Pancreas (tissue), 10 donors: ENCODE measurements at regions not wholly inside any gene's neighbourhood (a gene's known extent, or its start where the extent isn't known, plus 50 kb on each side); places are given as distances from the start of the nearest gene placed in this dataset.

Source experiments
- ATAC-seq, 4 donors: fragments of 200-7000 bp; cut with Tn5 transposase; one replicate each; pipeline versions ENCODE4 v1.8.0 to v1.9.1; 2020; ENCODE audit warnings: mild to moderate bottlenecking in 4 of 4, moderate library complexity in 4 of 4
- DNase-seq, 6 donors: peaks; one replicate each; pipeline ENCODE4 v3.0.0-alpha.2; 2020
- FAIRE-seq: peaks from 2 replicates; lab custom pipeline; 2012; peaks lifted over from hg19 to GRCh38; lab: Jason Lieb, UNC
- H3K27ac ChIP-seq, 4 donors: fragments of 200-600 bp; sonication (generic); 1 replicate in 3 of 4; 2 replicates in 1 of 4; pipeline versions ENCODE4 v1.5.0 to v1.8.0; 2020
- H3K27me3 ChIP-seq, 4 donors: fragments of 200-600 bp; one replicate each; pipeline ENCODE4 v1.8.0; 2021
- H3K36me3 ChIP-seq, 3 donors: fragments of 200-600 bp; sonication (generic) in 1 of 3; one replicate each; pipeline versions ENCODE4 v1.5.0 to v1.8.0; 2020 to 2021
- H3K4me1 ChIP-seq, 3 donors: fragments of 200-600 bp; one replicate each; pipeline ENCODE4 v1.8.0; 2021
- H3K4me3 ChIP-seq, 4 donors: fragments of 200-600 bp; sonication (generic) in 2 of 4; one replicate each; pipeline versions ENCODE4 v1.5.0 to v1.8.0; 2020 to 2021
- H3K9me3 ChIP-seq, 4 donors: fragments of 200-600 bp; one replicate each; pipeline ENCODE4 v1.8.0; 2021
- WGBS, 2 donors: extraction: QIAGEN DNeasy Blood & Tissue Kit; methylation state at CpG; one replicate each; pipeline ENCODE4 v1.1.7; 2013; 5-methylcytosine and 5-hydroxymethylcytosine counted together
- intact Hi-C, 3 donors: fragments of 100-400 bp; cut with DNase I; formaldehyde crosslinking; loops; one replicate each; pipeline versions ENCODE4 v1.11.1 to v1.14.2; 2022
- TF ChIP-seq, protein P1 (sequence below), 4 donors: fragments of 200-600 bp; sonication (generic) in 3 of 4; IDR thresholded peaks; one replicate each; pipeline versions ENCODE4 v1.5.0 to v1.8.0; 2021; ENCODE audit warnings: antibody characterized with exemption in 4 of 4
- donor health status: healthy with polysubstance abuse.
- donor health status: DM: no; HTN: no; CAD: no; lungs with moderate emphysema.
- donor health status: DM: no; HTN: no; CAD: no.
- donor health status: control.
- donor health status: control.
- donor health status: Bipolar disorder and iron deficiency.
- donor health status: DM: yes; HTN: yes; CAD: no.
- donor health status: DM: no; HTN: no; CAD: no.
- donor health status: DM: no; HTN: no; CAD: no.
- donor health status: DM: yes; HTN: yes; CAD: no.

GRCh38 chr2:16548036-16548435 is 117.6 kb downstream of the CYRIA start:
- 41 to 51% methylated on average over 2 of the region's 2 CpGs for WGBS, 2 donors
- Histone ChIP-seq H3K36me3 (no peaks in the 10 kb centered on the region), H3K4me1 (no peaks in the 10 kb centered on the region), H3K9me3 (no peaks in the 10 kb centered on the region), H3K27ac (no peak overlapping the region), H3K27me3 (no peaks in the 10 kb centered on the region), H3K4me3 (no peak overlapping the region)
- ATAC-seq (no peak), FAIRE-seq (no peak), DNase-seq (no peak)
- intact Hi-C loops: no loop called here
- TF ChIP-seq, protein P1, sequence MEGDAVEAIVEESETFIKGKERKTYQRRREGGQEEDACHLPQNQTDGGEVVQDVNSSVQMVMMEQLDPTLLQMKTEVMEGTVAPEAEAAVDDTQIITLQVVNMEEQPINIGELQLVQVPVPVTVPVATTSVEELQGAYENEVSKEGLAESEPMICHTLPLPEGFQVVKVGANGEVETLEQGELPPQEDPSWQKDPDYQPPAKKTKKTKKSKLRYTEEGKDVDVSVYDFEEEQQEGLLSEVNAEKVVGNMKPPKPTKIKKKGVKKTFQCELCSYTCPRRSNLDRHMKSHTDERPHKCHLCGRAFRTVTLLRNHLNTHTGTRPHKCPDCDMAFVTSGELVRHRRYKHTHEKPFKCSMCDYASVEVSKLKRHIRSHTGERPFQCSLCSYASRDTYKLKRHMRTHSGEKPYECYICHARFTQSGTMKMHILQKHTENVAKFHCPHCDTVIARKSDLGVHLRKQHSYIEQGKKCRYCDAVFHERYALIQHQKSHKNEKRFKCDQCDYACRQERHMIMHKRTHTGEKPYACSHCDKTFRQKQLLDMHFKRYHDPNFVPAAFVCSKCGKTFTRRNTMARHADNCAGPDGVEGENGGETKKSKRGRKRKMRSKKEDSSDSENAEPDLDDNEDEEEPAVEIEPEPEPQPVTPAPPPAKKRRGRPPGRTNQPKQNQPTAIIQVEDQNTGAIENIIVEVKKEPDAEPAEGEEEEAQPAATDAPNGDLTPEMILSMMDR (IDR thresholded peaks at IDR 0.05): no peak

DNA sequence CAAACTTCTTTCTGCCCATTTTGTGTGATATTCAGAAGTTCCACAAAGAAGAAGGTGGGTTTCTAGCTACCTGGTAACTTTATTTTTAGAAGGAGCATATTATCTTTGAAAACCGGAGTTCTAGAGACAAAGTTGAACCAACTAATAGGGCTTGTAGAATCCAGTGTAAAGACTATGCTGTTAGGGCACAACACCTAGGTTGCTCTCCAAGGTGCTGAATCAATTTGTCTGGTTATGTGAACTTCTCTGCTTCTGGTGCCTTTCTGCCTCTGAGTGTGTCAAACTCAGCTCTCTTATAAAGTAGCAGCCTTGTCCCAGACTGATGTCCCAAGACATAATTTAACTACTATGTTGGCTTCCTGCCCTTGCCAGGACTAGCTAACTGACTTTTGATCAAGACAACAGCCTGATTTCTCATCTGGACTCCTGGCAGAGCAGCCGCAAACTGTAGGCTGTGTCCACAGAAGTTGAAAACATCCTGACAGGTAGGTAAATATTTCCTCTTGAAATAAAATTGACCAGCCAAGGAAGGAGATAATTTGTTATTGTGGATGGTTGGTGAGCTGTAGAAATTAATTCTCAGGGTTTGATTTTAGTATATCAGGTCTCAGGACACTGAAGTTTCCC is 119.4 kb downstream of the CYRIA start:
- TF ChIP-seq, protein P1 (IDR thresholded peaks at IDR 0.05): no peak
- DNase-seq (peak in 2 of 6 donors; percentile 27 to 31), ATAC-seq (peak; percentile 48 to 88 (median 73)), FAIRE-seq (no peak)
- Histone ChIP-seq H3K36me3 (no peaks in the 10 kb centered on the region), H3K9me3 (no peaks in the 10 kb centered on the region), H3K4me3 (no peak overlapping the region), H3K27ac (no peak overlapping the region), H3K27me3 (peaks cover 0 to 3% (median under 1%) of the 10 kb centered on the region in 4 donors), H3K4me1 (no peaks in the 10 kb centered on the region)
- WGBS, 2 donors: 27 to 28% methylated on average over 2 of the region's 2 CpGs
- intact Hi-C loops: no loop called here

- H3K9me3 ChIP-seq: no peaks in the 10 kb centered on the region
- no peak overlapping the region for H3K27ac ChIP-seq
- intact Hi-C loops: no loop called here
- no peak for DNase-seq
- H3K4me3 ChIP-seq: no peak overlapping the region
- ATAC-seq: no peak
- H3K4me1 ChIP-seq: no peaks in the 10 kb centered on the region
- no peaks in the 10 kb centered on the region for H3K36me3 ChIP-seq
- FAIRE-seq: no peak
- peaks cover 0 to 11% (median 5%) of the 10 kb centered on the region in 4 donors for H3K27me3 ChIP-seq
- TF ChIP-seq, protein P1 (IDR thresholded peaks at IDR 0.05): no peak
- WGBS, 2 donors: 43 to 47% methylated on average over 3 of the region's 3 CpGs
Observed at GRCh38 chr2:16538707-16539106, 126.9 kb downstream of the CYRIA start.

DNA sequence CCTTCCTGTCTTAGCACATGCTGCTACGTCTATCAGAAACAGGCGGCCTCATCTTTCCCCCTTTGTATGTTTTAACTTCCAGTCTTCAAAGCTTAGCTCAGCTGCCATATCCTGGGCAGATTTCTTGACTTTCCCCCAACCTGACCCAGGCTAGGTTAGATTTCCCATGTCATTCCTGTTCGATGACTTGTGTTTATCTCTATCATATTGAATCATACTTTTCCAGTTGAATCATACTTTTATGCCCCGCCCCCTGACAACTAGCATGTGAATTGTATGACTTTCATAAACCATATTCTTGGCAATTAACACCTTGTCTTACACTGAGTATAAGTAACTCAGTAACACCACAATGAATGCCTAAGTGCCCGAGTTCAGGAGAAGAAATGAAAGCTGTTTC is 128.3 kb downstream of the CYRIA start:
- H3K9me3 ChIP-seq: no peaks in the 10 kb centered on the region
- FAIRE-seq (no peak), DNase-seq (no peak), ATAC-seq (no peak)
- intact Hi-C loops: no loop called here
- H3K4me1 ChIP-seq: no peaks in the 10 kb centered on the region
- 57 to 73% methylated on average over 5 of the region's 5 CpGs for WGBS, 2 donors
- H3K27me3 ChIP-seq: peaks cover 0 to 11% (median 4%) of the 10 kb centered on the region in 4 donors
- H3K4me3 ChIP-seq: no peak overlapping the region
- H3K36me3 ChIP-seq: no peaks in the 10 kb centered on the region
- H3K27ac ChIP-seq: no peak overlapping the region
- TF ChIP-seq, protein P1 (IDR thresholded peaks at IDR 0.05): no peak

DNA sequence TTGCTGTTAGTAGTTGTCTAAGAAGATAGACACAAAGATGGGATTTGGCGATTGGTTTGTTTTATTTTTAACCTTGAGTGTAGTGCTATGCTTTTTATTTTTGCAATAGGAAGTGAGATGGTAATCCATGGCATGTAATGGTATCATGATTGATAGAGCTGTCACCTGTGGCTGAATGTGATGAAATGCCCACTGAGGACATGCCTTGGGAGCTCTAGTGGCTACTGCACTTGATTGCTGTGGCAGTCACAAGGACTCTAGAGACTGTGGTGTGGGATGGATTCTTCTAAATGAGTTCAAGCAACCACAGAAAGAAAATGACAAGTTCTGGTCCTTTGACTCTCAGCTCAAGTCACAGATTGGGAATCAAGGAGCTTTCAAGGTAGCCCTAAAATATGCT is 139.4 kb downstream of the CYRIA start:
- H3K36me3 ChIP-seq: no peaks in the 10 kb centered on the region
- no peaks in the 10 kb centered on the region for H3K4me1 ChIP-seq
- DNase-seq: no peak
- intact Hi-C loops: no loop called here
- no peaks in the 10 kb centered on the region for H3K27me3 ChIP-seq
- H3K9me3 ChIP-seq: no peaks in the 10 kb centered on the region
- FAIRE-seq: no peak
- TF ChIP-seq, protein P1 (IDR thresholded peaks at IDR 0.05): no peak
- H3K4me3 ChIP-seq: no peak overlapping the region
- H3K27ac ChIP-seq: no peak overlapping the region
- ATAC-seq: no peak
- WGBS, 2 donors: 44 to 84% methylated on average over 1 of the region's 1 CpG
